ENCODE measurements at regions not wholly inside any gene's neighbourhood (a gene's known extent, or its start where the extent isn't known, plus 50 kb on each side); places are given as distances from the start of the nearest gene placed in this dataset.

GRCh38 chr20:6311841-6312655, 189.2 kb upstream of the FERMT1 start:
- no peak overlapping the region for H3K4me3 ChIP-seq (ENCODE audit: low read depth, poor library complexity, severe bottlenecking)
- intact Hi-C loops (cut with DNase I; ENCODE audit: low total_unique reads), result no loop called here
- DNase-seq (ENCODE audit: low spot score in 2 of 2), result no peak
- TF ChIP-seq POLR2A (IDR thresholded peaks at IDR 0.05) (no peak), CTCF (IDR thresholded peaks at IDR 0.05) (no peak)
- 63 to 97% methylated on average over 4 of the region's 4 CpGs for WGBS, 2 donors

- H3K4me3 ChIP-seq (ENCODE audit: low read depth, poor library complexity, severe bottlenecking), result no peak overlapping the region
- 70 to 71% methylated on average over 1 of the region's 1 CpG for WGBS, 2 donors
- intact Hi-C loops (cut with DNase I; ENCODE audit: low total_unique reads), result no loop called here
- no peak for TF ChIP-seq POLR2A (IDR thresholded peaks at IDR 0.05)
- TF ChIP-seq CTCF (IDR thresholded peaks at IDR 0.05), result no peak
- DNase-seq (ENCODE audit: low spot score in 2 of 2), result no peak
These were observed 188.3 kb upstream of the FERMT1 start for GRCh38 chr20:6311097-6311496.

GRCh38 chr20:6305536-6305935, 182.7 kb upstream of the FERMT1 start:
- no peak for TF ChIP-seq POLR2A (IDR thresholded peaks at IDR 0.05)
- TF ChIP-seq CTCF (IDR thresholded peaks at IDR 0.05), result no peak
- intact Hi-C loops (cut with DNase I; ENCODE audit: low total_unique reads), result no loop called here
- DNase-seq (ENCODE audit: low spot score in 2 of 2), result no peak
- H3K4me3 ChIP-seq (ENCODE audit: low read depth, poor library complexity, severe bottlenecking), result no peak overlapping the region

GRCh38 chr20:6302041-6302440, 179.2 kb upstream of the FERMT1 start:
- no peak for DNase-seq (ENCODE audit: low spot score in 2 of 2)
- TF ChIP-seq CTCF (IDR thresholded peaks at IDR 0.05) (no peak), POLR2A (IDR thresholded peaks at IDR 0.05) (no peak)
- H3K4me3 ChIP-seq (ENCODE audit: low read depth, poor library complexity, severe bottlenecking), result no peak overlapping the region
- WGBS, 2 donors, result 84 to 92% methylated on average over 3 of the region's 3 CpGs
- intact Hi-C loops (cut with DNase I; ENCODE audit: low total_unique reads), result no loop called here

GRCh38 chr20:6299456-6299855, 176.6 kb upstream of the FERMT1 start:
- TF ChIP-seq CTCF (IDR thresholded peaks at IDR 0.05), result no peak
- TF ChIP-seq POLR2A (IDR thresholded peaks at IDR 0.05), result no peak
- intact Hi-C loops (cut with DNase I; ENCODE audit: low total_unique reads), result no loop called here
- DNase-seq (ENCODE audit: low spot score in 2 of 2), result no peak
- no peak overlapping the region for H3K4me3 ChIP-seq (ENCODE audit: low read depth, poor library complexity, severe bottlenecking)
- 59 to 63% methylated on average over 2 of the region's 2 CpGs for WGBS, 2 donors

- 79 to 90% methylated on average over 7 of the region's 7 CpGs for WGBS, 2 donors
- no peak for DNase-seq (ENCODE audit: low spot score in 2 of 2)
- H3K4me3 ChIP-seq (ENCODE audit: low read depth, poor library complexity, severe bottlenecking), result no peak overlapping the region
- TF ChIP-seq POLR2A (IDR thresholded peaks at IDR 0.05), result no peak
- TF ChIP-seq CTCF (IDR thresholded peaks at IDR 0.05), result no peak
- intact Hi-C loops (cut with DNase I; ENCODE audit: low total_unique reads), result no loop called here
These were observed 175.2 kb upstream of the FERMT1 start for GRCh38 chr20:6298049-6298448.
